Heart right ventricle (tissue), 16 donors: ENCODE measurements at regions not wholly inside any gene's neighbourhood (a gene's known extent, or its start where the extent isn't known, plus 50 kb on each side); places are given as distances from the start of the nearest gene placed in this dataset.

Experiments used
- ATAC-seq, 8 donors: fragments of 200-7000 bp; cut with Tn5 transposase; one replicate each; pipeline ENCODE4 v1.9.1; 2020; ENCODE audit warnings: mild to moderate bottlenecking in 8 of 8, moderate library complexity in 8 of 8, moderate number of reproducible peaks in 1 of 8
- DNase-seq, 2 donors: peaks; one replicate each; pipeline ENCODE4 v3.0.0-alpha.2; 2020
- H3K27ac ChIP-seq, 10 donors: fragments of 200-600 bp; sonication (generic) in 2 of 10; one replicate each; pipeline versions ENCODE4 v1.5.0 to v1.8.0; 2020 to 2022; ENCODE audit warnings: mild to moderate bottlenecking in 3 of 10
- H3K27me3 ChIP-seq, 7 donors: fragments of 200-600 bp; one replicate each; pipeline ENCODE4 v1.8.0; 2021 to 2022; ENCODE audit warnings: mild to moderate bottlenecking in 2 of 7
- H3K36me3 ChIP-seq, 9 donors: fragments of 200-600 bp; sonication (generic) in 1 of 9; one replicate each; pipeline versions ENCODE4 v1.5.0 to v1.8.0; 2020 to 2022; ENCODE audit warnings: mild to moderate bottlenecking in 2 of 9
- H3K4me1 ChIP-seq, 9 donors: fragments of 200-600 bp; sonication (generic) in 1 of 9; one replicate each; pipeline versions ENCODE4 v1.5.0 to v1.8.0; 2020 to 2022; ENCODE audit warnings: mild to moderate bottlenecking in 4 of 9
- H3K4me3 ChIP-seq, 10 donors: fragments of 200-600 bp; sonication (generic) in 2 of 10; one replicate each; pipeline versions ENCODE4 v1.5.0 to v1.8.0; 2020 to 2022; ENCODE audit warnings: mild to moderate bottlenecking in 7 of 10, moderate library complexity in 2 of 10
- H3K9me3 ChIP-seq, 11 donors: fragments of 200-600 bp in 10 of 11; sonication (generic) in 2 of 11; one replicate each; pipeline versions ENCODE4 v1.5.0 to v1.8.0; 2013 to 2022; ENCODE audit warnings: mild to moderate bottlenecking in 2 of 11, control low read depth in 1 of 11, moderate library complexity in 1 of 11
- CTCF ChIP-seq, 9 donors: fragments of 200-600 bp; sonication (generic) in 2 of 9; IDR thresholded peaks; one replicate each; pipeline versions ENCODE4 v1.5.0 to v1.8.0; 2021 to 2022; ENCODE audit warnings: antibody characterized with exemption in 9 of 9, mild to moderate bottlenecking in 5 of 9, moderate library complexity in 1 of 9
- WGBS, 2 donors: extraction: QIAGEN DNeasy Blood & Tissue Kit; methylation state at CpG; one replicate each; pipeline ENCODE4 v1.1.7; 2013; ENCODE audit warnings: inconsistent platforms in 1 of 2; 5-methylcytosine and 5-hydroxymethylcytosine counted together
- intact Hi-C, 10 donors: fragments of 100-400 bp; cut with DNase I; formaldehyde crosslinking; loops; one replicate each; pipeline versions ENCODE4 v1.11.1 to v1.14.2; 2022
- donor health status: Arrhythmogenic right ventricular cardiomyopathy.
- donor health status: ischemic (EF 13 %, LVEDD 7.1; RV severe dilation, severe dysfunction).
- donor health status: healthy with polysubstance abuse.
- donor health status: DM: no; HTN: yes; CAD: no.
- donor health status: DM: no; HTN: no; CAD: no.
- donor health status: ischemic (EF 25% LVEDD 6.9; RV normal size, moderate dysfunction).
- donor health status: ischemic (EF 25% LVEDD 5.7; RV mildly dilated, moderate dysfunction).
- donor health status: healthy.
- donor health status: DM: yes; HTN: yes; CAD: no.
- donor health status: Ischemic cardiomyopathy.
- donor health status: ischemic (EF 35%, LVEDD 5.7; RV mildly dilated, moderate dysfunction).
- donor health status: nonischemic (EF 11% LVEDD 7.7; RV severe dilation, severe dysfunction).
- donor health status: DM: yes; HTN: yes; CAD: no.
- donor health status: PGD.
- donor health status: ischemic (EF 29% LVEDD 5.4; RV normal size, mild dysfunction).
- donor health status: nonischemic (EF 23%, LVEDD 6.1; RV moderate dilation, normal function).

GRCh38 chr14:100384819-100385813 lies 62.0 kb downstream of the SLC25A47 start:
- H3K27me3 ChIP-seq, result no peaks in the 10 kb centered on the region
- no peak overlapping the region for H3K4me3 ChIP-seq
- H3K9me3 ChIP-seq, result no peaks in the 10 kb centered on the region
- DNase-seq (no peak), ATAC-seq (peak in 2 of 8 donors; percentile 45 to 48)
- H3K4me1 ChIP-seq, result peaks cover 0 to 24% (median 9%) of the 10 kb centered on the region in 9 donors
- H3K36me3 ChIP-seq, result peaks cover 0 to 23% (median 12%) of the 10 kb centered on the region in 9 donors
- peak in 7 of 9 donors; percentile 46 to 62 (median 52) for TF ChIP-seq CTCF (IDR thresholded peaks at IDR 0.05)
- intact Hi-C loops, result loop anchor here (2.0 to 10.0 kb wide), 9 partner anchors 160 to 1242 kb away; no protein-coding TSS in a partner anchor
- WGBS, 2 donors, result 72 to 74% methylated on average over 16 of the region's 16 CpGs
- H3K27ac ChIP-seq, result no peak overlapping the region

GRCh38 chr14:100386121-100386520 lies 63.0 kb downstream of the SLC25A47 start:
- no peak for TF ChIP-seq CTCF (IDR thresholded peaks at IDR 0.05)
- Histone ChIP-seq H3K4me3 (no peak overlapping the region), H3K27me3 (no peaks in the 10 kb centered on the region), H3K4me1 (peaks cover 0 to 33% (median 11%) of the 10 kb centered on the region in 9 donors), H3K9me3 (no peaks in the 10 kb centered on the region), H3K36me3 (peaks cover 0 to 20% (median 10%) of the 10 kb centered on the region in 9 donors), H3K27ac (no peak overlapping the region)
- ATAC-seq (no peak), DNase-seq (no peak)
- intact Hi-C loops, result loop anchor here in 7 of 10 donors (5.0 to 10.0 kb wide), 7 partner anchors 159 to 1241 kb away; no protein-coding TSS in a partner anchor
- WGBS, 2 donors, result 38 to 72% methylated on average over 2 of the region's 2 CpGs

GRCh38 chr14:100386846-100387245 lies 63.7 kb downstream of the SLC25A47 start:
- intact Hi-C loops, result loop anchor here in 7 of 10 donors (5.0 to 10.0 kb wide), 7 partner anchors 158 to 1240 kb away; no protein-coding TSS in a partner anchor
- no peaks in the 10 kb centered on the region for H3K27me3 ChIP-seq
- H3K4me3 ChIP-seq, result no peak overlapping the region
- DNase-seq (no peak), ATAC-seq (no peak)
- peaks cover 0 to 33% (median 12%) of the 10 kb centered on the region in 9 donors for H3K4me1 ChIP-seq
- no peaks in the 10 kb centered on the region for H3K9me3 ChIP-seq
- no peak overlapping the region for H3K27ac ChIP-seq
- peaks cover 0 to 13% (median 2%) of the 10 kb centered on the region in 9 donors for H3K36me3 ChIP-seq
- TF ChIP-seq CTCF (IDR thresholded peaks at IDR 0.05), result no peak
- 71 to 85% methylated on average over 2 of the region's 2 CpGs for WGBS, 2 donors

GRCh38 chr14:100387450-100387849 lies 64.3 kb downstream of the SLC25A47 start:
- H3K27ac ChIP-seq, result no peak overlapping the region
- peaks cover 0 to 6% (median 0%) of the 10 kb centered on the region in 9 donors for H3K36me3 ChIP-seq
- no peak overlapping the region for H3K4me3 ChIP-seq
- ATAC-seq (no peak), DNase-seq (no peak)
- no peaks in the 10 kb centered on the region for H3K9me3 ChIP-seq
- WGBS, 2 donors, result 88 to 97% methylated on average over 6 of the region's 6 CpGs
- TF ChIP-seq CTCF (IDR thresholded peaks at IDR 0.05), result no peak
- peaks cover 0 to 33% (median 14%) of the 10 kb centered on the region in 9 donors for H3K4me1 ChIP-seq
- intact Hi-C loops, result loop anchor here in 7 of 10 donors (5.0 to 10.0 kb wide), 7 partner anchors 157 to 1240 kb away; no protein-coding TSS in a partner anchor
- no peaks in the 10 kb centered on the region for H3K27me3 ChIP-seq
